ENCODE measurements at regions not wholly inside any gene's neighbourhood (a gene's known extent, or its start where the extent isn't known, plus 50 kb on each side); places are given as distances from the start of the nearest gene placed in this dataset.
"Not testable (repeated sequence)": the region's sequence is repeated elsewhere in the genome, so short reads cannot be mapped to it uniquely, and the experiment has no call there.

GRCh38 chr17:51387582-51387981 is 127.2 kb downstream of the UTP18 start:
- no peak for FAIRE-seq
- DNase-seq (ENCODE audit: insufficient read length, low spot score), result no peak

GRCh38 chr17:51387986-51388385 is 127.6 kb downstream of the UTP18 start:
- no peak for DNase-seq (ENCODE audit: insufficient read length, low spot score)
- no peak for FAIRE-seq

- no peak for DNase-seq (ENCODE audit: insufficient read length, low spot score)
- FAIRE-seq, result no peak
Observed at GRCh38 chr17:51389875-51390274, 129.5 kb downstream of the UTP18 start.

GRCh38 chr17:51391982-51392654 is 131.8 kb downstream of the UTP18 start:
- no peak for FAIRE-seq
- no peak for DNase-seq (ENCODE audit: insufficient read length, low spot score)

DNA sequence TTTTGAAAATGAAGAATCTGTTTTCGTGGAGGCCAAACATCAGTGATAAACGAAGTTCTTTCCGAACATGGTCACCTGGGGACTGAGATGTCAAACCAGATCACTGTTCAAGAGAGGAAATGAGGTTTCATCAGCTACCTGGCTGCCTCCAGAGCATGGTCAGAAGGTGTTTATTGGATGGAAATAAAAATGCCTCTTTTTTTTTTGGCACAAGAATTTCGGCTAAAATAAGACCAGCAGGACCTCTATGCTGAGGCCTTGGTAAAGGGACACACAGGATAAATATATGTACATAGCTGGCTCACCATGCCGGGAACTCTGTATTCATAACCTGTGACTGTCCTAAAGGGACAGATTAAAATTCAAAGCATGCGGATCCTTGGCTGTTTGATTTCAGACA is 135.3 kb downstream of the UTP18 start:
- FAIRE-seq (no peak), DNase-seq (ENCODE audit: insufficient read length, low spot score) (no peak)

GRCh38 chr17:51397361-51398127 is 137.2 kb downstream of the UTP18 start:
- FAIRE-seq (no peak), DNase-seq (ENCODE audit: insufficient read length, low spot score) (no peak)

GRCh38 chr17:51398128-51398525 is 137.8 kb downstream of the UTP18 start:
- FAIRE-seq (no peak), DNase-seq (ENCODE audit: insufficient read length, low spot score) (no peak)

DNA sequence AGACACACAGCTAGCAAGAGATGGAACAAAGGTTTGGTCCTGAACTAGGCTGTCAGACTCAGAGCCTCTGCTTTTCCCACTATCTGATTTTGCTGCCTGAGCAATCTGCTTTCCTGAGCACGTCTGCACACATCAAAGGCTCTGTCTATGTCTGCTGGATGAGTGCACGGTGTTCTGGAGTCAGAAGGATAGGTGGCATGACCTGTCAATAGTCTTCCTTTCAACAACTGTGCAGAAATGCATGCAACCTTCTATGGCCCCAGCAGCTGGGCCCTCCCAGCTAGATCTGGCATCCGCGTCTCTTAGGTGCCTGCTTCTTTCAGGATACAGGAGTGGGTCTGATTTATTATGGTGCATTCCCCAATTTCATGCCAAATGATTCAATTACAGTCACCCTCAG is 138.3 kb downstream of the UTP18 start:
- FAIRE-seq (no peak), DNase-seq (ENCODE audit: insufficient read length, low spot score) (no peak)

DNA sequence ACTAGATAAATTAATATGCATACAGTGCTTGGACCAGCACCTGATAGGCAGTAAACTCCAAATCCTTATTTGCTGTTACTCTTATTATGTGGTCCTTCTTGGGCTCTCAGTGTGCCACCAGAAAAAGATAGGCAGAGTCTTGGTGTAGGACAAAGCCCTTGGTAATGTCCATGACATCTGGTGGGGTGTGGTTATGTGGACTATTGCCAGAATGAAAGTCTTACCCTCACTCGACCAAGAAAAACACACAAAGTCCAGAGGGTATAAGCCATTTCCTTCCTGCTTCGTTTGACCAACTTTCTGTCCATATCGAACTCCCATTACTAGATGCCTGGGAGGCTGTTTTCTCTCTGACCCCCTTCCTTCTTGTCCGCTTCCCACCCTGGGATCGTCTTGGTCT is 140.9 kb downstream of the UTP18 start:
- no peak for FAIRE-seq
- DNase-seq (ENCODE audit: insufficient read length, low spot score), result no peak

- DNase-seq (ENCODE audit: insufficient read length, low spot score) (no peak), FAIRE-seq (no peak)
Observed at GRCh38 chr17:51402899-51403298, 142.6 kb downstream of the UTP18 start.

- FAIRE-seq, result no peak
Observed at GRCh38 chr17:51407576-51407975, 147.2 kb downstream of the UTP18 start.

DNA sequence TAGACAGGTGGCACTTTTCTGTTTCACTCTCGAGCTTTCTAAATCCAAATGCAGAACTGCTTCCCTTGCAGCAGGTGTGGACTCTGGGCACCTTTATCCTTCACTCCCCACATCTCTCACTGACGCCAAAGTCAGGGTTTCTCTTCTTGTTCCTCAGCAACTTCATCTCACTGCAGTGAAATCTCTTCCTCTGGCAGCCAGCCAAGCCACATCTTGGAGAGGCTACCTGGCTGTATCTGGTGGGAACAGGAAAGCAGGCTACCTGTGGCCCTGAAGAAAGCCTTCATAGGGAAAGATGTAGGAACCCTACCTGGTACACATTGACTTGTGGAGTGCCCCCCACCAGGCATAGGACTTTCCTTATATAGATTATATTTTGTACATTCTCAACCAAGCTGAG is 159.1 kb downstream of the UTP18 start:
- DNase-seq (ENCODE audit: insufficient read length, low spot score) (no peak), FAIRE-seq (no peak)

More at GRCh38 chr17:51407576-51407975, 147.2 kb downstream of the UTP18 start:
- DNase-seq (ENCODE audit: insufficient read length, low spot score), result no peak

GRCh38 chr17:51421525-51421924 is 161.2 kb downstream of the UTP18 start:
- FAIRE-seq (no peak), DNase-seq (ENCODE audit: insufficient read length, low spot score) (no peak)

- DNase-seq (ENCODE audit: insufficient read length, low spot score) (no peak), FAIRE-seq (no peak)
Observed at GRCh38 chr17:51422634-51423033, 162.3 kb downstream of the UTP18 start.

DNA sequence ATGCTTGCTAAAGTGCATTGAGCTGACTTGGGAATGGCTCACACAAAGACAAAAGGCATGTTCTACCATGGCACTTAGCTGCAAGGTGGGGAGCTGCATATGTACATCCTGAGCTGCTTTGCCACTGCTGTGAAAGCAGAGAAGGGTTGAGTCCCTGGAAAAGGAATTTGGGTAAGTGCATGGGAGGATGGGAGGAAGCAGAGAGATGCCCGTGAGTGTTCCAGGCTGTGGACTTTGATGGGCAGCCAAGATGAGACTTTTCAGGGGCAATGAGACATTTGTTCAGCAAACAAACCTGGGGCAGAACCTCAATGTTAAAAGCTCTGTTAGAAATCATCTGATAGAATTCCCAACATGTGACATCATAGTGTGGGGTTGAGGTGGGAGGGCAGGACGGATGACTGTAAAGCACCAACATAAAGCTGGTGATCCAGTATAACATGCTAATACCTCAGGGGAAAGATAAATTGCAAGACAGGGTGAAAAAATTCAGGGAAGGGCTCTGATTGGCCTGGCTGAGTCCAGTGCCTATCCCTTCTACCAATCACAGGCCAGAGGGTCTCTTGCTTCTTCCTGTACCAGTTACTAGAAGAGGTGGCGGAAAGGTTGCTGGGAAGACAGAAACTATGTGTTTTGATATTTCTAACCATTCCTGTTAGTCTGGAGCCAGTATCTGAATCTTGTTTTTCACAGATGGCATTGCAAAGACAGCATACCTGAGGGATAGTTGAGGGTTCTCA is 163.2 kb downstream of the UTP18 start:
- FAIRE-seq (no peak), DNase-seq (ENCODE audit: insufficient read length, low spot score) (no peak)

- FAIRE-seq, result no peak
- no peak for DNase-seq (ENCODE audit: insufficient read length, low spot score)
Observed at GRCh38 chr17:51425773-51426172, 165.4 kb downstream of the UTP18 start.

DNA sequence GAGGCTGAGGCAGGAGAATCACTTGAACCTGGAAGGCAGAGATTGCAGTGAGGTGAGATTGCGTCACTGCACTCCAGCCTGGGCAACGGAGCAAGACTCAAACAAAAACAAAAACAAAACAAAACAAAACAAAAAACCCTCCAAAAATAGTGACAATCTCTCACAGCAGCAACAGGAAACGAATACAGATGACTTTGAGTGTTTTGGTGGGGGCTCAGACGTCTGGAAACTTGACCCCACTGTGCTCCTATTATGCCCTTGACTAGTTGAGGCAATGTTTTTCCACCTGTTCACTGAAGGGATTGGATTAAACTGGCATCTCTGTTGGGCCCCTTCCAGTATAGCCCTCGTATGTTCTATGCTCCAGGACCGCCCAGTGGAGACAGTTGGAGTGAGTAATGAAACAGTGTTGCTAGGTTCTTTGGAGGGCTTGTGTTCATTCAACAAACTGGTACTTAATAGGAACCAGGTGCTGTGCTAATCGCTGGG is 167.0 kb downstream of the UTP18 start:
- DNase-seq (ENCODE audit: insufficient read length, low spot score) (no peak), FAIRE-seq (no peak)

- FAIRE-seq, result no peak
- no peak for DNase-seq (ENCODE audit: insufficient read length, low spot score)
Observed at GRCh38 chr17:51427856-51428255, 167.5 kb downstream of the UTP18 start.

GRCh38 chr17:51428668-51429495 is 168.5 kb downstream of the UTP18 start:
- no peak for FAIRE-seq

DNA sequence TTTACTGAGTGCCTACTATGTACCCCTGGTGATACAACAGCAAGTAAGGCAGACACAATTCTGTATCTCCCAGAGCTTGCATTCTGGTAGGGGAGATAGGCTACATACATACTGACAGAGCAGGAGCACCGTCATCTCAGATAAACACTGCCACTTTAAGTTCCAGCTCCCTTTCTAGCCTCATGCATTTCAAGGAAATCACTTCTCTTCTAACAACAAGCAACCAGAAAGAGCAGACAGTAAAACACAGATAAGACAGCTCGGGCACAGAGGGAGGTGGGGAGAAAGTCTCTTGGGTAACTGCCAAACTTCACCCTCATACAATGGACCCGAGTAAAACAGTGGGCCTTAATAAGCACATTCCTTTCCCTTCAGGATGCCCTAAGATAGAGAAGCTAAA is 169.6 kb downstream of the UTP18 start:
- DNase-seq (ENCODE audit: insufficient read length, low spot score); FAIRE-seq: not testable (repeated sequence)

More at GRCh38 chr17:51428668-51429495, 168.5 kb downstream of the UTP18 start:
- DNase-seq (ENCODE audit: insufficient read length, low spot score), result no peak

DNA sequence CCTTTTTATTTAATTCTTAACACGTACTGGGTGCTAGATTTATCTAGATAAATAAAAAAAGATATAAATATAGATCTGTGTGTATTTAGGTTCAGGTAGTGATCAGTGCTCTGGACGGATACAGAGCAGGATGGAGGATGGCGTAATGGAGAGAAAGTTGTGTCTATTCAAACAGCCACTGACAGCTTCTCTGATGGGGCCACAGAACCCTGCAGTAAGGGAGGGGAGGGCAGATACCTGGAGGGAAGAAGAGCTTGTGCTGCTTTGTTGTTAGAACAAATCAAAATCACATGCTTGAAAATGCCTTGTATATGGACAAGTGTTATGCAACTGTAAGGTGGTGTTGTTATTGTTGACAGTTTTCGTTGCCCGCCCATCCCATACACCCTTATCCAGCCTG is 170.2 kb downstream of the UTP18 start:
- DNase-seq (ENCODE audit: insufficient read length, low spot score), result no peak
- FAIRE-seq, result no peak

All from GM19239 (cell line).